SJCRH30 (cell line): ENCODE measurements at regions not wholly inside any gene's neighbourhood (a gene's known extent, or its start where the extent isn't known, plus 50 kb on each side); places are given as distances from the start of the nearest gene placed in this dataset.

Experiments used
- DNase-seq, 2 experiments: peaks; one replicate each; pipeline ENCODE4 v3.0.0-alpha.2; 2015 to 2020
- H3K27ac ChIP-seq: fragments of 250-450 bp; sonication (Bioruptor Pico); 2 replicates; pipeline ENCODE4 v1.5.1; 2020; ENCODE audit warnings: mild to moderate bottlenecking, moderate library complexity
- H3K27me3 ChIP-seq: fragments of 250-450 bp; sonication (Bioruptor Pico); 2 replicates; pipeline ENCODE4 v1.5.1; 2020; ENCODE audit warnings: mild to moderate bottlenecking, moderate library complexity
- H3K36me3 ChIP-seq: fragments of 250-450 bp; sonication (Bioruptor Pico); 2 replicates; pipeline ENCODE4 v1.5.1; 2020; ENCODE audit warnings: mild to moderate bottlenecking, moderate library complexity
- H3K4me1 ChIP-seq: fragments of 250-450 bp; sonication (Bioruptor Pico); 2 replicates; pipeline ENCODE4 v1.5.1; 2020; ENCODE audit warnings: mild to moderate bottlenecking, moderate library complexity
- H3K4me3 ChIP-seq: fragments of 250-450 bp; sonication (Bioruptor Pico); 2 replicates; pipeline ENCODE4 v1.5.1; 2020; ENCODE audit warnings: mild to moderate bottlenecking, moderate library complexity
- H3K9me3 ChIP-seq: fragments of 250-450 bp; sonication (Bioruptor Pico); replicated peaks from 2 replicates; pipeline ENCODE4 v1.5.1; 2020; ENCODE audit warnings: mild to moderate bottlenecking, moderate library complexity

GRCh38 chr11:10625982-10626311 is 57.5 kb upstream of the LYVE1 start:
- Histone ChIP-seq H3K9me3 (no peaks in the 10 kb centered on the region), H3K4me3 (no peak overlapping the region), H3K36me3 (no peaks in the 10 kb centered on the region), H3K27me3 (peaks cover 28% of the 10 kb centered on the region), H3K27ac (no peak overlapping the region), H3K4me1 (no peaks in the 10 kb centered on the region)
- no peak for DNase-seq

- Histone ChIP-seq H3K27ac (no peak overlapping the region), H3K4me1 (no peaks in the 10 kb centered on the region), H3K36me3 (no peaks in the 10 kb centered on the region), H3K27me3 (peaks cover 23% of the 10 kb centered on the region), H3K4me3 (no peak overlapping the region), H3K9me3 (no peaks in the 10 kb centered on the region)
- no peak for DNase-seq
Measured at GRCh38 chr11:10625281-10625981, 57.0 kb upstream of the LYVE1 start.

GRCh38 chr11:10623797-10624761 is 55.6 kb upstream of the LYVE1 start:
- no peaks in the 10 kb centered on the region for H3K9me3 ChIP-seq
- DNase-seq = peak; percentile 36 to 50
- no peak overlapping the region for H3K4me3 ChIP-seq
- H3K27ac ChIP-seq = no peak overlapping the region
- no peaks in the 10 kb centered on the region for H3K4me1 ChIP-seq
- peaks cover 17% of the 10 kb centered on the region; the same call in 1 of the 2 replicates for H3K27me3 ChIP-seq
- no peaks in the 10 kb centered on the region for H3K36me3 ChIP-seq

- H3K4me3 ChIP-seq = no peak overlapping the region
- H3K36me3 ChIP-seq = no peaks in the 10 kb centered on the region
- no peak for DNase-seq
- H3K9me3 ChIP-seq = no peaks in the 10 kb centered on the region
- H3K27ac ChIP-seq = no peak overlapping the region
- H3K4me1 ChIP-seq = no peaks in the 10 kb centered on the region
- 0 out of 2 replicates have a peak, but pooled peaks cover 12% of the 10 kb centered on the region for H3K27me3 ChIP-seq
Measured at GRCh38 chr11:10622957-10623791, 54.7 kb upstream of the LYVE1 start.

- no peaks in the 10 kb centered on the region for H3K4me1 ChIP-seq
- DNase-seq = no peak
- H3K27me3 ChIP-seq = 0 out of 2 replicates have a peak, but pooled peaks cover 1% of the 10 kb centered on the region
- H3K36me3 ChIP-seq = no peaks in the 10 kb centered on the region
- H3K4me3 ChIP-seq = no peak overlapping the region
- H3K27ac ChIP-seq = no peak overlapping the region
- no peaks in the 10 kb centered on the region for H3K9me3 ChIP-seq
Measured at GRCh38 chr11:10622108-10622507, 53.6 kb upstream of the LYVE1 start.

GRCh38 chr11:10619131-10619680 is 50.7 kb upstream of the LYVE1 start:
- no peak for DNase-seq
- Histone ChIP-seq H3K27me3 (no peaks in the 10 kb centered on the region), H3K36me3 (no peaks in the 10 kb centered on the region), H3K9me3 (no peaks in the 10 kb centered on the region), H3K4me3 (no peak overlapping the region), H3K4me1 (no peaks in the 10 kb centered on the region), H3K27ac (no peak overlapping the region)

- H3K4me3 ChIP-seq = no peak overlapping the region
- H3K4me1 ChIP-seq = no peaks in the 10 kb centered on the region
- no peak overlapping the region for H3K27ac ChIP-seq
- H3K9me3 ChIP-seq = 0 out of 2 replicates have a peak, but pooled peaks cover under 1% of the 10 kb centered on the region
- H3K36me3 ChIP-seq = no peaks in the 10 kb centered on the region
- H3K27me3 ChIP-seq = no peaks in the 10 kb centered on the region
- DNase-seq = no peak
Measured at GRCh38 chr11:10618490-10618889, 50.0 kb upstream of the LYVE1 start.
